ENCODE measurements at regions not wholly inside any gene's neighbourhood (a gene's known extent, or its start where the extent isn't known, plus 50 kb on each side); places are given as distances from the start of the nearest gene placed in this dataset.
"Not testable (repeated sequence)": the region's sequence is repeated elsewhere in the genome, so short reads cannot be mapped to it uniquely, and the experiment has no call there.

DNA sequence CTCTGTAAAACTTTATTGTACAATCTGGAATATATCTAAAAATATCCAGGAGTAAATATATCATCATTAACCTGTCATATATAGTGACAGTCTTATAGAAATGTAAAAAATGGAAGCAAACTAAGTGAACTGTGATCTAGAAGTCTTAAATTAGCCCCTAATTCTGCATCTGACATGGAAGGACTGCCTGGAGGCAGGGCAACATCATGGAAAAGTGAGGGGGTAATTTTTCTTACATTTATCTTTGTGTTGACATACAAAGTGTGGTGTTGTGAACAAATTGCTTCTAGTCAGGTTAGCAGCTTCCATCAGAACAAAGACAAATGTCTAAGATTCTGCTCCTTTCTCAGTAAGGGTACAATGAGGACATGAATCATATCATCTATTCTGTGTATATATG lies 186.3 kb downstream of the C4orf33 start:
- ChIA-PET POLR2A (no interaction called here), CTCF (no interaction called here)
- Histone ChIP-seq H3K4me3 (ENCODE audit: low read depth, low read length) (no peak overlapping the region), H3K27me3 (replicated peaks; ENCODE audit: control insufficient read depth, insufficient read depth, low read length) (no peaks in the 10 kb centered on the region), H3K9me3 (no peaks in the 10 kb centered on the region), H3K36me3 (ENCODE audit: control insufficient read depth, insufficient read depth, low read length) (no peaks in the 10 kb centered on the region), H3K4me1 (no peaks in the 10 kb centered on the region)
- BruUV-seq (replicated peaks): no TSS peak
- TF ChIP-seq, protein P1, sequence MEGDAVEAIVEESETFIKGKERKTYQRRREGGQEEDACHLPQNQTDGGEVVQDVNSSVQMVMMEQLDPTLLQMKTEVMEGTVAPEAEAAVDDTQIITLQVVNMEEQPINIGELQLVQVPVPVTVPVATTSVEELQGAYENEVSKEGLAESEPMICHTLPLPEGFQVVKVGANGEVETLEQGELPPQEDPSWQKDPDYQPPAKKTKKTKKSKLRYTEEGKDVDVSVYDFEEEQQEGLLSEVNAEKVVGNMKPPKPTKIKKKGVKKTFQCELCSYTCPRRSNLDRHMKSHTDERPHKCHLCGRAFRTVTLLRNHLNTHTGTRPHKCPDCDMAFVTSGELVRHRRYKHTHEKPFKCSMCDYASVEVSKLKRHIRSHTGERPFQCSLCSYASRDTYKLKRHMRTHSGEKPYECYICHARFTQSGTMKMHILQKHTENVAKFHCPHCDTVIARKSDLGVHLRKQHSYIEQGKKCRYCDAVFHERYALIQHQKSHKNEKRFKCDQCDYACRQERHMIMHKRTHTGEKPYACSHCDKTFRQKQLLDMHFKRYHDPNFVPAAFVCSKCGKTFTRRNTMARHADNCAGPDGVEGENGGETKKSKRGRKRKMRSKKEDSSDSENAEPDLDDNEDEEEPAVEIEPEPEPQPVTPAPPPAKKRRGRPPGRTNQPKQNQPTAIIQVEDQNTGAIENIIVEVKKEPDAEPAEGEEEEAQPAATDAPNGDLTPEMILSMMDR (IDR thresholded peaks at IDR 0.05; ENCODE audit: insufficient read depth in 1 of 2, low read depth in 1 of 2, low read length in 1 of 2, severe bottlenecking in 1 of 2, unreplicated experiment in 1 of 2): no peak
- Mint-ChIP-seq H3K27ac (ENCODE audit: unreplicated experiment) (no peak overlapping the region), H3K36me3 (ENCODE audit: insufficient read depth, unreplicated experiment) (no peaks in the 10 kb centered on the region), H3K27me3 (ENCODE audit: insufficient read depth, unreplicated experiment) (peaks cover 3% of the 10 kb centered on the region), H3K4me3 (ENCODE audit: unreplicated experiment) (no peak overlapping the region), H3K9me3 (ENCODE audit: unreplicated experiment) (no peaks in the 10 kb centered on the region), H3K4me1 (ENCODE audit: low read depth, unreplicated experiment) (no peaks in the 10 kb centered on the region)
- no peak for DNase-seq
- intact Hi-C loops (cut with micrococcal nuclease; ENCODE audit: unreplicated experiment): no loop called here

DNA sequence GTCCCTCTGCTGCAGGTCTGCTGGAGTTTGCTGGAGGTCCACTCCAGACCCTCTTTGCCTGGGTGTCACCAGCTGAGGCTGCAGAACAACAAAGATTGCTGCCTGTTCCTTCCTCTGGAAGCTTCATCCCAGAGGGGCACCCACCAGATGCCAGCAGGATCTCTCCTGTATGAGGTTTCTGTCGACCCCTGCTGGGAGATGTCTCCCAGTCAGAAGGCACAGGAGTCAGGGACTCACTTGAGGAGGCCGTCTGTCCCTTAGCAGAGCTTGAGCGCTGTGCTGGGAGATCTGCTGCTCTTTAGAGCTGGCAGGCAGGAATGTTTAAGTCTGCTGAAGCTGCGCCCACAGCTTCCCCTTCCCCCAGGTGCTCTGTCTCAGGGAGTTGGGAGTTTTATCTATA lies 196.2 kb downstream of the C4orf33 start:
- H3K36me3 ChIP-seq (ENCODE audit: control insufficient read depth, insufficient read depth, low read length); H3K4me1 Mint-ChIP-seq (ENCODE audit: low read depth, unreplicated experiment); H3K36me3 Mint-ChIP-seq (ENCODE audit: insufficient read depth, unreplicated experiment); H3K4me1 ChIP-seq; H3K4me3 ChIP-seq (ENCODE audit: low read depth, low read length); H3K9me3 ChIP-seq; H3K9me3 Mint-ChIP-seq (ENCODE audit: unreplicated experiment); H3K27me3 ChIP-seq (replicated peaks; ENCODE audit: control insufficient read depth, insufficient read depth, low read length); H3K4me3 Mint-ChIP-seq (ENCODE audit: unreplicated experiment); intact Hi-C loops (cut with micrococcal nuclease; ENCODE audit: unreplicated experiment); POLR2A ChIA-PET; DNase-seq; H3K27ac Mint-ChIP-seq (ENCODE audit: unreplicated experiment); BruUV-seq (replicated peaks); CTCF ChIA-PET: not testable (repeated sequence)
- H3K27me3 Mint-ChIP-seq (ENCODE audit: insufficient read depth, unreplicated experiment): peaks cover 11% of the 10 kb centered on the region

GRCh38 chr4:129314781-129315180 lies 218.8 kb downstream of the C4orf33 start:
- H3K9me3 ChIP-seq: no peaks in the 10 kb centered on the region
- no peak for DNase-seq
- no TSS peak for BruUV-seq (replicated peaks)
- peaks cover 3% of the 10 kb centered on the region for H3K27me3 Mint-ChIP-seq (ENCODE audit: insufficient read depth, unreplicated experiment)
- H3K4me1 ChIP-seq: no peaks in the 10 kb centered on the region
- TF ChIP-seq, protein P1 (IDR thresholded peaks at IDR 0.05; ENCODE audit: insufficient read depth in 1 of 2, low read depth in 1 of 2, low read length in 1 of 2, severe bottlenecking in 1 of 2, unreplicated experiment in 1 of 2): no peak
- ChIA-PET POLR2A (no interaction called here), CTCF (no interaction called here)
- no peak overlapping the region for H3K4me3 Mint-ChIP-seq (ENCODE audit: unreplicated experiment)
- H3K4me1 Mint-ChIP-seq (ENCODE audit: low read depth, unreplicated experiment): no peaks in the 10 kb centered on the region
- intact Hi-C loops (cut with micrococcal nuclease; ENCODE audit: unreplicated experiment): no loop called here
- H3K9me3 Mint-ChIP-seq (ENCODE audit: unreplicated experiment): no peaks in the 10 kb centered on the region
- H3K36me3 Mint-ChIP-seq (ENCODE audit: insufficient read depth, unreplicated experiment): no peaks in the 10 kb centered on the region
- H3K4me3 ChIP-seq (ENCODE audit: low read depth, low read length): no peak overlapping the region
- no peaks in the 10 kb centered on the region for H3K36me3 ChIP-seq (ENCODE audit: control insufficient read depth, insufficient read depth, low read length)
- no peaks in the 10 kb centered on the region for H3K27me3 ChIP-seq (replicated peaks; ENCODE audit: control insufficient read depth, insufficient read depth, low read length)
- H3K27ac Mint-ChIP-seq (ENCODE audit: unreplicated experiment): no peak overlapping the region

DNA sequence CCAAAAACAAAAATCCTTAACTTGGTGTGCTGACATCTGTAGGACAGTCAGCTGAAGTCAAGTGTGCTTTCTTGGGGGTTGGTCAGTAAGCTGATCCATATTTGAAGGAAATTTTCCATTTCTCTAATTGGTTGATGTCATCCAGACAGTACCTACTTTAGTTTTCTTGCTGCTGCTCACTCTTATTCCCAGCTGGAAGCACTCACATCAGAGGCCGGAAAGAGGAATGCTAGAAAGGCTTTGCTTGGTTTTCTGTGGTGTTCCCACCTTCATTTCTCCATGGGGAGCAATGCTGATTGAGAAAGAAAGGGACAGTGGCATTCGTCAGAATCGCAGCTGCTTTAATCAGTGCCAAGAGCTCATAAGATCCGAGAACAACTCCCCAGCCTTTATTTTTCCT lies 227.0 kb downstream of the C4orf33 start:
- Histone ChIP-seq H3K27me3 (replicated peaks; ENCODE audit: control insufficient read depth, insufficient read depth, low read length) (no peaks in the 10 kb centered on the region), H3K4me3 (ENCODE audit: low read depth, low read length) (no peak overlapping the region), H3K9me3 (no peaks in the 10 kb centered on the region), H3K4me1 (no peaks in the 10 kb centered on the region), H3K36me3 (ENCODE audit: control insufficient read depth, insufficient read depth, low read length) (no peaks in the 10 kb centered on the region)
- intact Hi-C loops (cut with micrococcal nuclease; ENCODE audit: unreplicated experiment): no loop called here
- TF ChIP-seq, protein P1 (IDR thresholded peaks at IDR 0.05; ENCODE audit: insufficient read depth in 1 of 2, low read depth in 1 of 2, low read length in 1 of 2, severe bottlenecking in 1 of 2, unreplicated experiment in 1 of 2): no peak
- no peaks in the 10 kb centered on the region for H3K4me1 Mint-ChIP-seq (ENCODE audit: low read depth, unreplicated experiment)
- DNase-seq: no peak
- no peak overlapping the region for H3K27ac Mint-ChIP-seq (ENCODE audit: unreplicated experiment)
- no peak overlapping the region for H3K4me3 Mint-ChIP-seq (ENCODE audit: unreplicated experiment)
- no peaks in the 10 kb centered on the region for H3K36me3 Mint-ChIP-seq (ENCODE audit: insufficient read depth, unreplicated experiment)
- H3K27me3 Mint-ChIP-seq (ENCODE audit: insufficient read depth, unreplicated experiment): peaks cover 18% of the 10 kb centered on the region
- ChIA-PET CTCF (no interaction called here), POLR2A (no interaction called here)
- no TSS peak for BruUV-seq (replicated peaks)
- no peaks in the 10 kb centered on the region for H3K9me3 Mint-ChIP-seq (ENCODE audit: unreplicated experiment)

All from Caco-2 (cell line).